ENCODE measurements at regions not wholly inside any gene's neighbourhood (a gene's known extent, or its start where the extent isn't known, plus 50 kb on each side); places are given as distances from the start of the nearest gene placed in this dataset.

- TF ChIP-seq POLR2A (IDR thresholded peaks at IDR 0.05) (no peak), CTCF (IDR thresholded peaks at IDR 0.05) (no peak)
These were observed 121.6 kb downstream of the CASP12 start for GRCh38 chr11:104776501-104777170.
